ENCODE measurements at regions not wholly inside any gene's neighbourhood (a gene's known extent, or its start where the extent isn't known, plus 50 kb on each side); places are given as distances from the start of the nearest gene placed in this dataset.

DNA sequence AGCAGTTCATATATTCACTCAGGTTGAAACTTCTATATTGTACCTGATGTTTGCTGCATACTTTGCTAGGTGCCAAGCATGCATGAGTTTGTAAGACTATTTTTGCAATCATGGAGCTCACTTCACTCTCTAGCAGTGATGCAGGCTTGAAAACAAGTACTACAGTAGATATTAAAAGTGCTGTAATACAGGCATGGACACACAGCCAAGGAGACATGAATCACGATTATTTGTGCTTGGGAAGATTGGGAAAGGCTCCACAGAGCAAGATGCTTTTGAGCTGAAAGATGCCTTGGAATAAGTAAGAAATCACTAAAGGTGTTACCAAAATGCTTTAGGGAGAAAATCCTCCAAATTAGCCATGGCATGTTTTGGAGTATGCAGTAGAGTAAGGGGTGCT, 427.4 kb downstream of the UTRN start:
- TF ChIP-seq, protein P1, sequence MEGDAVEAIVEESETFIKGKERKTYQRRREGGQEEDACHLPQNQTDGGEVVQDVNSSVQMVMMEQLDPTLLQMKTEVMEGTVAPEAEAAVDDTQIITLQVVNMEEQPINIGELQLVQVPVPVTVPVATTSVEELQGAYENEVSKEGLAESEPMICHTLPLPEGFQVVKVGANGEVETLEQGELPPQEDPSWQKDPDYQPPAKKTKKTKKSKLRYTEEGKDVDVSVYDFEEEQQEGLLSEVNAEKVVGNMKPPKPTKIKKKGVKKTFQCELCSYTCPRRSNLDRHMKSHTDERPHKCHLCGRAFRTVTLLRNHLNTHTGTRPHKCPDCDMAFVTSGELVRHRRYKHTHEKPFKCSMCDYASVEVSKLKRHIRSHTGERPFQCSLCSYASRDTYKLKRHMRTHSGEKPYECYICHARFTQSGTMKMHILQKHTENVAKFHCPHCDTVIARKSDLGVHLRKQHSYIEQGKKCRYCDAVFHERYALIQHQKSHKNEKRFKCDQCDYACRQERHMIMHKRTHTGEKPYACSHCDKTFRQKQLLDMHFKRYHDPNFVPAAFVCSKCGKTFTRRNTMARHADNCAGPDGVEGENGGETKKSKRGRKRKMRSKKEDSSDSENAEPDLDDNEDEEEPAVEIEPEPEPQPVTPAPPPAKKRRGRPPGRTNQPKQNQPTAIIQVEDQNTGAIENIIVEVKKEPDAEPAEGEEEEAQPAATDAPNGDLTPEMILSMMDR (IDR thresholded peaks at IDR 0.05) = no peak
- TF ChIP-seq POLR2A (IDR thresholded peaks at IDR 0.05) = no peak

All from suprapubic skin (tissue), 3 donors.